Cardiac septum (tissue), 1 donor: ENCODE measurements at regions not wholly inside any gene's neighbourhood (a gene's known extent, or its start where the extent isn't known, plus 50 kb on each side); places are given as distances from the start of the nearest gene placed in this dataset.
"Not testable (repeated sequence)": the region's sequence is repeated elsewhere in the genome, so short reads cannot be mapped to it uniquely, and the experiment has no call there.

ENCODE experiments used
- DNase-seq: peaks from one replicate; pipeline ENCODE4 v3.0.0-alpha.2; 2020; ENCODE audit warnings: low spot score
- intact Hi-C: fragments of 100-400 bp; cut with DNase I; formaldehyde crosslinking; loops from one replicate; pipeline ENCODE4 v1.14.0; 2022
- donor health status: DM: no; HTN: no; CAD: no.

- intact Hi-C loops, DNase-seq: not testable (repeated sequence)
Observed at GRCh38 chr12:46581990-46582389, 209.4 kb upstream of the SLC38A2 start.

DNA sequence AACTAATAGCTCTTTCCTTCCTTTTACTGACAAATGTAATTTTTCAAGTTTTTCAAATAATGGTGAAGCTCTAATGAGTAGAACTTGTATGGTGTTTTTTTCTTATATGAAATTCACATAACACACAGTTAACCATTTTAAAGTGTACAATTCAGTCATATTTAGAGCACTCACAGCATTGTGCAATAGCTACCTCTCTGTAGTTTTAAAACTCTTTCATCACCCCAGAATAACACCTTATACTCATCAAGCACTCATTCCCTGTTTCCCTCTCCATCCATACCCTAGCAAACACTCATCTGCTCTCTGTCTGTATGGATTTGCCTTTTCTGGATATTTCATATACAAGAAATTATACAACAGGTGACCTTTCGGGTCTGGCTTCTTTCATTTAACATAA, 207.9 kb upstream of the SLC38A2 start:
- intact Hi-C loops = no loop called here
- DNase-seq = no peak

DNA sequence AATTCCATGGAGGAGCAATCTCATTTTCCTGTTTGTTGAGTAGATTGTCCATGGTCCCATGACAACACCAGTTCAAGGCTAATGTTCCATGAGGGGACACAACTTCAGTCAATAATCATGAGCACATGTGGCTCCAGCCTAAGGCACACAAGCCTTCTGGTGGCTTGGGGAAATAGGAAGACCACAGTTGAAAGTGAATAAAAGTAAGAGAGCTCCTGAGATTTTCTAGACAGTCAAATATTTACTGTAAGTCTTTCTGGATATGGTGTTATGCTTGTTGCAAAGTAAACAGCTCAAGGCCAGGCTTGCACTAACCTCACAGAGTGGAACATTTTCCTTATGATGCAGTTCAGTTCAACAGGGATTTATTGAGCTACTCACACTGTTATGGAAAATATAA, 206.9 kb upstream of the SLC38A2 start:
- DNase-seq = no peak
- intact Hi-C loops = no loop called here

- DNase-seq = no peak
- intact Hi-C loops = no loop called here
Observed at GRCh38 chr12:46578190-46578982, 205.8 kb upstream of the SLC38A2 start.

GRCh38 chr12:46577063-46577776, 204.6 kb upstream of the SLC38A2 start:
- intact Hi-C loops = no loop called here

GRCh38 chr12:46574847-46575246, 202.3 kb upstream of the SLC38A2 start:
- DNase-seq = no peak
- intact Hi-C loops = no loop called here

More at GRCh38 chr12:46577063-46577776, 204.6 kb upstream of the SLC38A2 start:
- DNase-seq = no peak

DNA sequence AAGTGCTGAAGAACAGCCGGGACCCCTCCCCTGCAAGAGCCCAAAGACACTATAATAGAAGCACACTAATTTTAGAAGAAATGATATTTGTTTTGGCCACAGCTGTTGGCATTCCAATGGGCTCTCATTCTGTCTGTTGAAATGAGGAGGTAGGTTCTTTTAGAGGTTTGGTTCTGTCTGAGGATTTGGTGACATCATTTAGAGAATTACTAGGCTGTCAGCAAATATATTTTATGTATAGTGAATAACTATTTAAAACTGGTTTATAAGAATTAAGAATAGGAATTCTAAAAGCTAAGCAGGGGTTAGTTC, 200.7 kb upstream of the SLC38A2 start:
- intact Hi-C loops = no loop called here
- DNase-seq = no peak

GRCh38 chr12:46572644-46573346, 200.2 kb upstream of the SLC38A2 start:
- no peak for DNase-seq
- intact Hi-C loops = no loop called here

DNA sequence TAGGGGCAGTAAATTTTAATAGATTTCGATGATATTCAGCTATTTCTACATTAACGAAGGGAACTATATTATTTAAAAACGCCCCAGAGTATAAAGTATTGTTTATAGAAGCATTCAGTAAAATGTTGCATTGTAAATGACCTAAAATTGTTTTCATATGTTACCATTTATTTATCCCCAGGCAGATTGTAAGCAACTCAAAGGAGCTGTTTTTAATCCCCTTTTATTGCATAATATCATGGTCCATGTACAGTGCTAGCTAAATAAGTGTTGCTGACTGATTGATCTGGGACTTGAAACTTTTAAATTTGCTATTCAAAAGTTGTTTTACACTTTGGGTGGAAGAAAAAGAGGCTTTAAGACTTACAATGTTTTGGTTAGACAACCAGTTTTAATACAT, 199.0 kb upstream of the SLC38A2 start:
- DNase-seq = no peak
- intact Hi-C loops = no loop called here

GRCh38 chr12:46569826-46570439, 197.4 kb upstream of the SLC38A2 start:
- intact Hi-C loops = no loop called here
- no peak for DNase-seq

DNA sequence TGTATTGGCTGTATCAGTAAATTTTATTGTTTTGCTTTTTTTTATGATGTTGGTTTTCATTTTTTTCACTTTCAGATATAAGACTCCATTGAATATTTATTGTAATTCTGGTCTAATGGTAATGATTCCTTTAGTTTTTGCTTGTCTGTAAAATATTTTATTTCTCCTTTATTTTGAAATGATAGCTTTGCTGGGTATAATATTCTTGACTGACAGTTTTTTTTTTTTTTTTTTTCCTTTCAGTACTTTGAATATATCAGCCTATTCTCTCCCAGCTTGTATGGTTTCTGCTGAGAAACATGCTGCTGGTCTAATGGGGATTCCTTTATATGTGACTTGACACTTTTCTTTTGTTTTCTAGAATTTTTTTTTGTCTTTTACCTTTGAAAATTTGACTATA, 195.1 kb upstream of the SLC38A2 start:
- intact Hi-C loops = no loop called here
- DNase-seq = no peak

GRCh38 chr12:46562625-46563225, 190.2 kb upstream of the SLC38A2 start:
- intact Hi-C loops = loop anchor here (5.0 kb wide), 1 partner anchor 190 kb away; the partner anchor contains the start of gene SLC38A2

GRCh38 chr12:46561769-46562624, 189.4 kb upstream of the SLC38A2 start:
- intact Hi-C loops = loop anchor here (5.0 kb wide), 1 partner anchor 190 kb away; the partner anchor contains the start of gene SLC38A2
- not testable (repeated sequence) for DNase-seq

More at GRCh38 chr12:46562625-46563225, 190.2 kb upstream of the SLC38A2 start:
- DNase-seq = no peak

DNA sequence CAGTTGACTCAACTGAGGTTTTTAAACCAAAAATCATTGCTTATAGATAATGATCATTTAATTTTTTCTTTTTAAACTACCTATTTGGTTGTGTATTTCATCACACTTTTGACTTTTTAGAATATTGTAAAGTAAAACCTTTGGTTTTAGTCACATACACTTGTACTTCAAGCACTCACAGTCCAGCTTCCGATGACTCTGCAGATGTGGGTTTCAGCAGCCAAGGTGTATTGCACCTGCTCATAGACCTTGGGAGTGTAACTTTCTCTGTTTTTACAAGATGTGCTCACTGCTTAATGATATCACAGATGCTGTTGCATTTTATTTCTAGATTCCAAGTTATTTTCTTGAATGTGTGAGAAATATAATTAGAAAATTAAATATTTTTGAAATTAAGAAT, 188.3 kb upstream of the SLC38A2 start:
- no peak for DNase-seq
- intact Hi-C loops = loop anchor here (5.0 kb wide), 1 partner anchor 189 kb away; the partner anchor contains the start of gene SLC38A2

DNA sequence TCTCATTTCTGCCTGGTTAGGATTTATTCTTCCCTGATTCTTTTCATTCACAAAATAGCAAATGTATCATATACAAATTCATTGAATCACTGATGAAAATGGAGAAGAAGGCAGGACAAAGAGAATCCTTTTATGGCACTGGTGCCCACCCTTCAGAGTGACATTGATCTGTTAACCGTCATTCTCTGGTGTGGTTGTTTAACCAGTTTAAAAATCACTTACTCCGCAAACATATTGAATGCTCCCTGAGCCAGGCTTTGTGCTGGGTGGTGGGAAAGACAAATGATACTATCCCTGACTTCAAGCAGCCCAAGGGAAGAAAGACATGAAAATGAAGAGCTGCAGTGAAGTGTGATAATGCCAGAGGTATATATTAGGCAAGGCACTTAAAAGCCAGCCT, 187.5 kb upstream of the SLC38A2 start:
- intact Hi-C loops = loop anchor here (5.0 kb wide), 1 partner anchor 188 kb away; the partner anchor contains the start of gene SLC38A2
- DNase-seq = no peak

- DNase-seq = no peak
- intact Hi-C loops = loop anchor here (5.0 kb wide), 1 partner anchor 98 kb away; no protein-coding TSS in a partner anchor
Observed at GRCh38 chr12:46559311-46559710, 186.7 kb upstream of the SLC38A2 start.

GRCh38 chr12:46558677-46559076, 186.1 kb upstream of the SLC38A2 start:
- DNase-seq = no peak
- intact Hi-C loops = loop anchor here (5.0 kb wide), 1 partner anchor 99 kb away; no protein-coding TSS in a partner anchor
